Karpas-422 (cell line): ENCODE measurements at regions not wholly inside any gene's neighbourhood (a gene's known extent, or its start where the extent isn't known, plus 50 kb on each side); places are given as distances from the start of the nearest gene placed in this dataset.
A peak's percentile ranks its signal among the peaks of the same experiment; 100 is the strongest.

Source experiments
- DNase-seq: peaks from one replicate; pipeline ENCODE4 v3.0.0-alpha.2; 2015
- H2AFZ ChIP-seq: fragments of 200-600 bp; sonication (generic); 2 replicates; pipeline ENCODE4 v1.6.1; 2014; ENCODE audit warnings: antibody characterized with exemption, low read length, mixed read lengths
- H3K27ac ChIP-seq: fragments of 200-600 bp; sonication (generic); 2 replicates; pipeline ENCODE4 v1.5.1; 2014; ENCODE audit warnings: mild to moderate bottlenecking, low read length, moderate library complexity
- H3K27me3 ChIP-seq: fragments of 200-600 bp; sonication (generic); 2 replicates; pipeline ENCODE4 v1.6.1; 2014; ENCODE audit warnings: low read length, mixed read lengths
- H3K36me3 ChIP-seq: fragments of 200-600 bp; sonication (generic); 2 replicates; pipeline ENCODE4 v1.6.1; 2014; ENCODE audit warnings: low read length, mixed read lengths; ENCODE audit not compliant: insufficient read depth
- H3K4me1 ChIP-seq: fragments of 200-600 bp; sonication (generic); 2 replicates; pipeline ENCODE4 v1.6.1; 2014; ENCODE audit warnings: mild to moderate bottlenecking, low read length, mixed read lengths
- H3K4me2 ChIP-seq: fragments of 200-600 bp; sonication (generic); 2 replicates; pipeline ENCODE4 v1.6.1; 2014; ENCODE audit warnings: low read length, low read depth, mild to moderate bottlenecking; ENCODE audit not compliant: poor library complexity, severe bottlenecking
- H3K4me3 ChIP-seq: fragments of 200-600 bp; sonication (generic); 2 replicates; pipeline ENCODE4 v1.5.1; 2014; ENCODE audit warnings: mild to moderate bottlenecking, antibody characterized with exemption, low read length, mixed read lengths
- H3K79me2 ChIP-seq: fragments of 200-600 bp; sonication (generic); 2 replicates; pipeline ENCODE4 v1.6.1; 2014; ENCODE audit warnings: mild to moderate bottlenecking, low read length, mixed read lengths
- H3K9ac ChIP-seq: fragments of 200-600 bp; sonication (generic); 2 replicates; pipeline ENCODE4 v1.6.0; 2014; ENCODE audit warnings: low read length
- H3K9me2 ChIP-seq: fragments of 200-600 bp; sonication (generic), shearing (Covaris generic); replicated peaks from 2 replicates; pipeline ENCODE4 v1.6.0; 2014; ENCODE audit warnings: mild to moderate bottlenecking, low read length, moderate library complexity; ENCODE audit not compliant: insufficient read depth
- H3K9me3 ChIP-seq: fragments of 300-700, 200-600 bp; sonication (generic); 2 replicates; pipeline ENCODE4 v1.6.1; 2014; ENCODE audit warnings: low read length, mixed read lengths
- H4K20me1 ChIP-seq: fragments of 200-600 bp; sonication (generic); 2 replicates; pipeline ENCODE4 v1.6.1; 2014; ENCODE audit warnings: mild to moderate bottlenecking, antibody characterized with exemption, low read length, low read depth; ENCODE audit not compliant: insufficient read depth

DNA sequence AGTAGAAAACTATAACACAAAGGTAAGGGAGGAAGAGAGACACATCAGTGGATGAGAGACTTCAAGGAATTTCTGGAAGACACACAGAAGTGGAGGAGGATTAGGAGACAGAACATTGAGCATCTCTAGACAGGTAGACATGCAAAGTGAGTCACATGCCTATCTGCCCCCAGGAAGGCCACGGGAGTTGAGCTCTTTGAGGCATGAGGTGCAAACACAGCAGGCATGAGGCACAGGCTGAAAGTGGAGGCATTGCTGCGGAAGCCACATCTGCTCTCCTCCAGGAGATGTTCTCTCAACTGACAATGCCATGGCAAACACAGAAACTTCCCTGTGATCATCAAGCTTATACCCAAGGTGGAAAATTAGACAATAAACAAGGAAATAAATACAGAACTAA lies 481.6 kb upstream of the MYT1L start:
- Histone ChIP-seq H3K9me2 (no peaks in the 10 kb centered on the region), H3K36me3 (no peaks in the 10 kb centered on the region), H3K4me1 (no peaks in the 10 kb centered on the region), H3K9me3 (no peaks in the 10 kb centered on the region), H3K27ac (no peak overlapping the region), H4K20me1 (no peaks in the 10 kb centered on the region), H3K79me2 (no peaks in the 10 kb centered on the region), H3K9ac (no peak overlapping the region), H3K4me3 (no peak overlapping the region), H3K4me2 (no peak overlapping the region), H3K27me3 (no peaks in the 10 kb centered on the region), H2AFZ (no peak overlapping the region)
- peak; percentile 22 for DNase-seq

GRCh38 chr2:2812117-2812516 lies 481.0 kb upstream of the MYT1L start:
- Histone ChIP-seq H3K36me3 (no peaks in the 10 kb centered on the region), H3K9me2 (no peaks in the 10 kb centered on the region), H2AFZ (no peak overlapping the region), H3K4me2 (no peak overlapping the region), H4K20me1 (no peaks in the 10 kb centered on the region), H3K9me3 (no peaks in the 10 kb centered on the region), H3K79me2 (no peaks in the 10 kb centered on the region), H3K27me3 (no peaks in the 10 kb centered on the region), H3K9ac (no peak overlapping the region), H3K4me1 (no peaks in the 10 kb centered on the region), H3K27ac (no peak overlapping the region), H3K4me3 (no peak overlapping the region)
- peak; percentile 36 for DNase-seq

DNA sequence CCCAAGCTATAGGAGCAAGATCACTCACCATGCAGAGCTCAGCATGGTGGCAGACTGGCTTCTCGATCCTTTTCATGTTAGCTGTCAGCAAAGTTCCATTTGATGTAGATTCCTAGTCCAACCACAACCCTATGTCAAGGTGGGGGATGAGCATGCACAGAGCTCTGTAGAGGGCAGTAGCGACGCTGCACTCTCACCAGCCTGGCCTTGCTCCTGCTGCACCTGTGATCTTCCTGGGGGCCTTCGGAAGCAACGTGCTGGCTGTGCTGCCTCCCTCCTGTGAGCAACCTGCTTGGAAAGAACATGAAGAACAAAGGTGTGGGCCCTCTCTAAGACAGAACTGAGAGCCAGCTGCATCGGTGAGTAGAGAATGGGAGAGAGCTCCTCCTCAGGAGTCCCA lies 479.4 kb upstream of the MYT1L start:
- H3K9ac ChIP-seq = no peak overlapping the region
- no peak overlapping the region for H3K27ac ChIP-seq
- no peaks in the 10 kb centered on the region for H3K27me3 ChIP-seq
- no peaks in the 10 kb centered on the region for H3K9me2 ChIP-seq
- H2AFZ ChIP-seq = no peak overlapping the region
- DNase-seq = peak; percentile 52
- no peak overlapping the region for H3K4me2 ChIP-seq
- H3K4me1 ChIP-seq = no peaks in the 10 kb centered on the region
- no peaks in the 10 kb centered on the region for H3K9me3 ChIP-seq
- no peak overlapping the region for H3K4me3 ChIP-seq
- no peaks in the 10 kb centered on the region for H3K36me3 ChIP-seq
- H3K79me2 ChIP-seq = no peaks in the 10 kb centered on the region
- H4K20me1 ChIP-seq = no peaks in the 10 kb centered on the region

GRCh38 chr2:2809771-2810170 lies 478.7 kb upstream of the MYT1L start:
- no peaks in the 10 kb centered on the region for H4K20me1 ChIP-seq
- H3K4me1 ChIP-seq = no peaks in the 10 kb centered on the region
- no peak overlapping the region for H3K4me3 ChIP-seq
- H3K9me2 ChIP-seq = no peaks in the 10 kb centered on the region
- H3K36me3 ChIP-seq = no peaks in the 10 kb centered on the region
- DNase-seq = no peak
- no peaks in the 10 kb centered on the region for H3K9me3 ChIP-seq
- H2AFZ ChIP-seq = no peak overlapping the region
- H3K27me3 ChIP-seq = no peaks in the 10 kb centered on the region
- no peak overlapping the region for H3K9ac ChIP-seq
- no peak overlapping the region for H3K4me2 ChIP-seq
- H3K79me2 ChIP-seq = no peaks in the 10 kb centered on the region
- H3K27ac ChIP-seq = no peak overlapping the region

GRCh38 chr2:2808551-2809058 lies 477.5 kb upstream of the MYT1L start:
- Histone ChIP-seq H3K36me3 (no peaks in the 10 kb centered on the region), H3K9me2 (no peaks in the 10 kb centered on the region), H3K27me3 (no peaks in the 10 kb centered on the region), H3K4me1 (no peaks in the 10 kb centered on the region), H3K4me3 (no peak overlapping the region), H3K79me2 (no peaks in the 10 kb centered on the region), H3K9me3 (no peaks in the 10 kb centered on the region), H4K20me1 (no peaks in the 10 kb centered on the region), H3K9ac (no peak overlapping the region), H3K4me2 (no peak overlapping the region), H3K27ac (no peak overlapping the region), H2AFZ (no peak overlapping the region)
- no peak for DNase-seq

- H3K4me2 ChIP-seq = no peak overlapping the region
- no peak overlapping the region for H3K9ac ChIP-seq
- H3K9me2 ChIP-seq = no peaks in the 10 kb centered on the region
- H3K9me3 ChIP-seq = no peaks in the 10 kb centered on the region
- H2AFZ ChIP-seq = no peak overlapping the region
- no peaks in the 10 kb centered on the region for H3K4me1 ChIP-seq
- H4K20me1 ChIP-seq = no peaks in the 10 kb centered on the region
- H3K36me3 ChIP-seq = no peaks in the 10 kb centered on the region
- DNase-seq = no peak
- no peak overlapping the region for H3K27ac ChIP-seq
- H3K79me2 ChIP-seq = no peaks in the 10 kb centered on the region
- no peaks in the 10 kb centered on the region for H3K27me3 ChIP-seq
- no peak overlapping the region for H3K4me3 ChIP-seq
Observed at GRCh38 chr2:2806711-2807110, 475.6 kb upstream of the MYT1L start.

GRCh38 chr2:2805263-2805662 lies 474.2 kb upstream of the MYT1L start:
- Histone ChIP-seq H3K9me2 (no peaks in the 10 kb centered on the region), H3K9ac (no peak overlapping the region), H3K27me3 (0 out of 2 replicates have a peak, but pooled peaks cover 2% of the 10 kb centered on the region), H3K4me3 (no peak overlapping the region), H3K79me2 (no peaks in the 10 kb centered on the region), H2AFZ (no peak overlapping the region), H4K20me1 (no peaks in the 10 kb centered on the region), H3K4me2 (no peak overlapping the region), H3K27ac (no peak overlapping the region), H3K9me3 (no peaks in the 10 kb centered on the region), H3K36me3 (no peaks in the 10 kb centered on the region), H3K4me1 (no peaks in the 10 kb centered on the region)
- no peak for DNase-seq

- DNase-seq = no peak
- H3K9me3 ChIP-seq = no peaks in the 10 kb centered on the region
- H4K20me1 ChIP-seq = no peaks in the 10 kb centered on the region
- no peak overlapping the region for H3K4me2 ChIP-seq
- H3K27ac ChIP-seq = no peak overlapping the region
- no peak overlapping the region for H3K4me3 ChIP-seq
- H2AFZ ChIP-seq = no peak overlapping the region
- H3K79me2 ChIP-seq = no peaks in the 10 kb centered on the region
- no peaks in the 10 kb centered on the region for H3K36me3 ChIP-seq
- 0 out of 2 replicates have a peak, but pooled peaks cover 2% of the 10 kb centered on the region for H3K27me3 ChIP-seq
- no peaks in the 10 kb centered on the region for H3K9me2 ChIP-seq
- no peak overlapping the region for H3K9ac ChIP-seq
- H3K4me1 ChIP-seq = no peaks in the 10 kb centered on the region
Observed at GRCh38 chr2:2804528-2804927, 473.5 kb upstream of the MYT1L start.

- no peaks in the 10 kb centered on the region for H3K9me2 ChIP-seq
- H2AFZ ChIP-seq = no peak overlapping the region
- no peaks in the 10 kb centered on the region for H3K9me3 ChIP-seq
- H3K27ac ChIP-seq = no peak overlapping the region
- H3K79me2 ChIP-seq = no peaks in the 10 kb centered on the region
- no peak overlapping the region for H3K9ac ChIP-seq
- H3K4me3 ChIP-seq = no peak overlapping the region
- no peak for DNase-seq
- no peak overlapping the region for H3K4me2 ChIP-seq
- H4K20me1 ChIP-seq = no peaks in the 10 kb centered on the region
- H3K27me3 ChIP-seq = peaks cover 2% of the 10 kb centered on the region; the same call in 1 of the 2 replicates
- no peaks in the 10 kb centered on the region for H3K36me3 ChIP-seq
- H3K4me1 ChIP-seq = no peaks in the 10 kb centered on the region
Observed at GRCh38 chr2:2801458-2801857, 470.4 kb upstream of the MYT1L start.
